ENCODE measurements at regions not wholly inside any gene's neighbourhood (a gene's known extent, or its start where the extent isn't known, plus 50 kb on each side); places are given as distances from the start of the nearest gene placed in this dataset.

DNA sequence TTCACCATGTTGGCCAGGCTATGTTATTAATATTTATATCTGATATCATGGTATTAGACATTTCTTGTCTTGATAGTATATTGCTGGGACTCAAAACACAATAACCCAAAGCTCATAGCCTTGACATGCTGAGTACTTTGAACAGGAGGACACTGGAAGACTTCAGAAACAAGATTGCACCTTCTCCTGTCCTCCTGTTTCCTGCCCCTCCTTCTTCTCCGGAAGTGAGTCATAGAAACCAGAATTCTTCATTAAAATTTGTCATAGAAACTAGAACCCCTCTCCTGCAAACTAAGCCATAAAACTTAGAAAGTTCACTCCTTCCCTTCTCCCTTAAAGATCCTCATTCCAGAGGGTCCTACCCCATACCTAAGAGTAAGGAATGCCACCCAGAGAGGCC is 400.2 kb downstream of the SLITRK5 start:
- DNase-seq (ENCODE audit: extremely low read depth in 1 of 2, low read depth in 1 of 2) = no peak

DNA sequence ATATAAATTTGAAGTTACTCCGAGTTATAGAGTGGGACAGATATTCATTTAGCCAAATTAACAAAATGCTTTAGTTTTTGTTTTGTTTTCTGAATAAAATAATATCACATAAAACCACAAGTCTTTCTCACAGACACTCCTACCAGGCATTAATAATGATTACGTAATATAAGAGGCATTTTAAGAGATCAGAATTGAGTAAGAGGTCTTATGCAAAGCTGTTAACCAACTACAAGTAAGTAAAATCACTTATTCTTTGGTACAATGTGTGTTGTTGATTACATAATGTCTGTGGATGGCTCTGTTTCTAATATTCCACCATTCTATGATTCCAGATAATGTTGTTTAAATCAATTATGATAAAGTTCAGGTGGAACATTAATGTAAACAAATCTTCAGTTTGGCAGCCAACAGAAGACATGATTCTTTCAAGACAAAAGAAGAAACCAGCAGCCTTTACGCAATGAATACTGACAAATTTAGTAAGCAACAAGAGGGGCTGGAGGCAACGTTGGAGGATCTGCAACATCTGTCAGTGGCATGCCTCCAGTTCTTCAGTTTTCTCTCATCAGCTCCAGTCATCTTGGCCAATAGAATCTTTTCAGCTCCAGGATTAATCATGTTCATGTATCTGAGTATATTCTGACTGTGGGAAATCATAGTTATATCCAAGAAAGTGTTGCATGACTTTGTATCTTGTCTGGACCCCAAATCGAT is 403.8 kb downstream of the SLITRK5 start:
- no peak for DNase-seq (ENCODE audit: extremely low read depth in 1 of 2, low read depth in 1 of 2)

DNA sequence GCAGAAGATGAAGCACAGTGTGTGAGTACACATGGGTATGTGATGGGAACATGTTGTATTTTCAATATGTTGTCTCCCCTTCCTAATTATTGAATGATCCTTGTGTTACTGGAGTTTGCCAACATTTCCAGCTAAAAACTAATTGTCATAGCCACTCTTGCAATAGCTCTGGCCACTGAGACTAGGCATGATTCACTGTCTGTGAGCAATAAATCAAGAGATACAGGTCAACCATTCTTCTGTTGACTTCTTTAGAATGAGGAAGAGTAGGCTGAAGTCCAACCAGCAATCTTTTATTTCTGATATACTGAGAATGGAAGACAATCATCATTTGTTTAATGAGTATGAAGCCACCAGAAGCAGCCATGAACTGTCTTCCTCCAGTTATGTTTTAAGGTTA is 413.9 kb downstream of the SLITRK5 start:
- DNase-seq (ENCODE audit: extremely low read depth in 1 of 2, low read depth in 1 of 2) = no peak

DNA sequence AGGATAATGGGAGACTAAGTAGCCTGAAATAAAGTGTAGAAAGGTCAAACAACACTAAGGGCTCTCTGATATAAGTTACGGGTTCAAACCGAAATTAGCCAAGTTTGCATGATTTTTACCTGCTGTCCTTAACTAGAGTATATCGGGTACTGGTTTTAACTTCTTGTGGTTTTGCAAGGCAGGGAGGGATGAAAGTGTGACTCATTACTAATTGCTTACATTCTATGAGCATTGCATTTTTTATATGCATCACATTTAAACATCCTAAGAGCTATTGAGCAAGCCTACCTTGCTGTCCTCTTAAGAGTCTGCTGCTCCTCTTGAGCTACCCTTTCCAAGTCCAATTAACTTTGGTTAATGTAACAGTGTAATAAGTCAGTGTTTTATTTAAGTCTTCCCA is 415.4 kb downstream of the SLITRK5 start:
- DNase-seq (ENCODE audit: extremely low read depth in 1 of 2, low read depth in 1 of 2) = no peak

DNA sequence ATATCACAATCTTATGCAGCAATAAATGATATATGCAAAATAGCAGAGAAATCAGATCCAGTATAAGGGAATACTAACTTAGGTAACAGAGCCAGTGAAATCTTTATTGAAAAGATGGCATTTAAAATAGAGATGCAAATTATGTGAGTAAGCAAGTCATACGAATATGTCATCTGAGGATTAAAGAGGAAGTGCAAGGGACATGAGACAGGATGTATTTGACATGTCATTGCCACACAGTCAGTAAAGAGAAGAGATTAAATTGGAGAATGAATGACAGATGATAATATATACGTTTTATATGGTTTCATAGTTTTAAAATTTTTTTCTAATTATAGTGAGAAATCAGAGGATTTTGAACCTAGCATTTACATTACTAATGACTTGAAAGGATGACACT is 426.4 kb downstream of the SLITRK5 start:
- DNase-seq (ENCODE audit: extremely low read depth in 1 of 2, low read depth in 1 of 2) = no peak

DNA sequence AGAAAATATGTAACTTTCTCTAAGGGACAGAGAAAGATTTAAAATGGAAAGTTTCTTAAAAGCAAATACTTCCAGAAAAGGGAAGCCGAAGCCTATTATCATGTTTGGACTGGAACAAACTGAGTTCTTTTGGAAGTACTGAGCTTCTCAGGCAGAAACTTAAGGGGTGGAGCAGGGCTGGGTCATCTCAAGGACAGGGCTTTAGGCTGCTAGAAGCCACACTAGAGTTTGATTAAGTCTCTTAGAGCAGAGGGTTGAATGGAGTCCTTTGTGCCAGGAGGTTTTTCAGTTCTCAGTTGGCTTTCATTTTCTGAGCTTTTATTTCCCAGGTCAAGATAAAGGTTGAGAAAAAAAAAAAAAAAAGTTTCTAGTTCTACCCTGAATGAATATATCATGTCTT is 432.7 kb downstream of the SLITRK5 start:
- no peak for DNase-seq (ENCODE audit: extremely low read depth in 1 of 2, low read depth in 1 of 2)

DNA sequence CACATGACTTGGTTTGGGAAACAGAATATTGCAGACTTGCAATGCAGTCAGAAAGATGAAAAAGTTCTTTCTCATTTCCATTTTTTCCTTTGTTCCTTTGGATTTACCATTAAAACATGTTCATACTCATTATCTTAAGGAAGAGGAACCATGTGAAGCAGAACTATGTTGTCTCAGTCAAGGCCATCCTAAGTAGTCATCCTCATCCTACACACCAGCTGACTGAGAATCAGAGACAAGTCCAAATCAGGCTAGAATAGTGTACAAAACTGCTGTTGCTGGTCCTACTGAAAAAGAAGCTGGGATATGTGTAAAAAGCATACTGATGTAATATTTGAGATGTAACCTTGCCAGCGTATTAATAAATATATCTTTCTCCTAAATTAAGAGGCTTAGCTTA is 433.4 kb downstream of the SLITRK5 start:
- DNase-seq (ENCODE audit: extremely low read depth in 1 of 2, low read depth in 1 of 2) = no peak

DNA sequence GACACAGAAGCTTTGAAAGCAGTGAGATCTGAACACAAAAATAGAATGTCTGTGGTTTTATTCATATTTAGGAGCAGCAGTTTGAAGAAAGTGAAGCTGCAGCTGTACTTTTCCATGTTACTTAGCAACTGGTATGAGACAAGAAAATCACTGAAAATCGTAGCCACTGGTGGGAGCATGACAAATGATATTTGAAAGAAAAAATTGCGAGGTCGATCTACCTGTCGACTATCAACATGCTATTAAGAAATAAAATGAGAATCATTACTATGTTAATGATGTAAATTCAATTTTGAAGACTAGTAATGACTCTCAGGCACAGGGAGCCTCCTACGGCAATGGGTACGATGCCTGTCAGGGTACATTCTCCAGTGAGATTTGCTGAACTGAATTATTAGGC is 436.4 kb downstream of the SLITRK5 start:
- no peak for DNase-seq (ENCODE audit: extremely low read depth in 1 of 2, low read depth in 1 of 2)

DNA sequence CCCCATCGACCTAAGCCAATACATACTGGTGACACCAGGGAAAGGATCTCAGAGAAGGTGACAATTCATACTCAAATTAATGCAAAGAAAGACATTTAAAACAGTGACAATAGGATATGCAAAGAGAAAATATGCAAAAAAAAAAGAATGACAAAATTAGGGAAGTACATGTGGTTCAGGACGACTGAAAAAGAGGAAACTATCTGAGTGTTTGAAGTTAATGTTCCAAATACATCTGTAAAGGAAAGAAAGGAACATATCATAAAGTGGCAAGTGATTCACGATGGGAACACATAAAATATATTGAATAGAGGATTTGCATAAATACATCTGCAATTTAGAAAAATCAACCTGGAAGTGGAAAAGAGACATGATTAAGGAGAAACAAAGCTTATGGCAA is 441.4 kb downstream of the SLITRK5 start:
- DNase-seq (ENCODE audit: extremely low read depth in 1 of 2, low read depth in 1 of 2) = no peak

DNA sequence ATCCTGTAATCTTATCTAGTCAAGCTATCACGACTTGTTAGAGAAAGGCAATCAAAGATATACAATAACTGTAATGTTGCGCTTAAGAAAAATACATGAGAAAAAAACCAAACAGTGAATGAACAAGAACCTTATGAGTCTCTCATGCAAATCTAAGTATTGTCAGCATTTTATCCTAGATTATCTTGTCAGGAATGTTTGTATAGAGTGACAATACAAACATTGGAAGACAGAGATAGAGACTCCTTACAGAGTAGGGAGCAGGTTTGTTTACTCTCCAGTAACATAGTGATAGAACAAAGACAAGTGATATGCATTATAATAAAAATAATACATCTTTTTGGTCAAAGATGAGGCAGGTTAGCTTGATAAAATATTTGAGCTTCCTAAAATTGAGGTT is 444.8 kb downstream of the SLITRK5 start:
- no peak for DNase-seq (ENCODE audit: extremely low read depth in 1 of 2, low read depth in 1 of 2)

DNA sequence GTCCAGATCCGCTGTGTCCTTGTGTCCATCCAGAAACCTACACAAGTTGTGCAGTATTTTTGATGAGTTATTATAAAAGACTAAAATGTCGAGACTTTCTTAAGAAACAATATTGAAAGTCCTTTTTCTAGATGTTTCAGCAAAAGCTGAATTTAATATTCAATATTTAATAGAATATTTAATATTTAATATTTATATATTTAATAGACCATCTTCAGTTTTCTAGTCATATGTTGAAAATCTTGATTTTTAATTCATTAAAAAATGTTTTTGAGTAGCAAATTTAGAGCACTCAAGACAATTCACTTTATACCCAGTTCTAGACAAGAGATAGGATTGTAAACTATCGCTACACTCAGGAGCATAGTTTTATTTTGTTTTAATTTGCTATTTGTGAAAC is 447.8 kb downstream of the SLITRK5 start:
- no peak for DNase-seq (ENCODE audit: extremely low read depth in 1 of 2, low read depth in 1 of 2)

DNA sequence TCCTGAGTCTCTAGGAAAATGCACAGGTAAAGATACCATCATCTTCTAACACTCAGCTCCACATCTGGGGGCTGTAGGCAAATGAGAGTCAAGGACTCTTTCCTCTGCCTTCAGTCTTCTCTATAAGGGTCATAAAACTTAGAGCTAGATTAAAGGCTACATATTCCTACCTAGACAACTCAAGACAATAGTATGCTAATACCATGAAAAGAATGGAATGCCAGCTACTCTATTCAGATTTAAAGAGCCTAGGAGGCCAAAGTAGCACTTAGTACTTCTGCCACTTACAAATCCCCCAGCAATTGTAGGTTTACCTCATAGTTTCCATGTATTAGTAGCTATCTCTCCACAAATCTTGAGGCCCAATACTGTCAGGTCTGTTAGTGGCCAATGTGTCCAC is 453.0 kb downstream of the SLITRK5 start:
- DNase-seq (ENCODE audit: extremely low read depth in 1 of 2, low read depth in 1 of 2) = no peak

DNA sequence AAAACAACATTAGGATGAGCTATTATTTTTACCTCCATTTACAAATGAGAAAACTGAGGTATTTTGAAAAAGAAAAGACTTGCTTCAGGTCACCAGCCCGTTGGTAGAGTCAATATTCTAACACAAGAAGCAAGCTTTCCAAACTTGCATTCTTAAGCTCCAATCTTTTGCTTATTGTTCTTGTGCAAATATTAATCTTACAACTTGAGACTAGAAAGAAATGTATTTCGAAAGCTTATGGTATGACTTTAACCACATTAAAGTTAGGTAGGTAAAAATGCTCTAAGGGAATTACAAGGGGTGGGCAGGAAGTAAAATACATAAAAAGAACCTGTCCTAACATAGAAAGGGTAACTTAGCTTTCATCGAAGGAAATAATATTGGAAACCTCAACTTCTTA is 453.9 kb downstream of the SLITRK5 start:
- DNase-seq (ENCODE audit: extremely low read depth in 1 of 2, low read depth in 1 of 2) = no peak

DNA sequence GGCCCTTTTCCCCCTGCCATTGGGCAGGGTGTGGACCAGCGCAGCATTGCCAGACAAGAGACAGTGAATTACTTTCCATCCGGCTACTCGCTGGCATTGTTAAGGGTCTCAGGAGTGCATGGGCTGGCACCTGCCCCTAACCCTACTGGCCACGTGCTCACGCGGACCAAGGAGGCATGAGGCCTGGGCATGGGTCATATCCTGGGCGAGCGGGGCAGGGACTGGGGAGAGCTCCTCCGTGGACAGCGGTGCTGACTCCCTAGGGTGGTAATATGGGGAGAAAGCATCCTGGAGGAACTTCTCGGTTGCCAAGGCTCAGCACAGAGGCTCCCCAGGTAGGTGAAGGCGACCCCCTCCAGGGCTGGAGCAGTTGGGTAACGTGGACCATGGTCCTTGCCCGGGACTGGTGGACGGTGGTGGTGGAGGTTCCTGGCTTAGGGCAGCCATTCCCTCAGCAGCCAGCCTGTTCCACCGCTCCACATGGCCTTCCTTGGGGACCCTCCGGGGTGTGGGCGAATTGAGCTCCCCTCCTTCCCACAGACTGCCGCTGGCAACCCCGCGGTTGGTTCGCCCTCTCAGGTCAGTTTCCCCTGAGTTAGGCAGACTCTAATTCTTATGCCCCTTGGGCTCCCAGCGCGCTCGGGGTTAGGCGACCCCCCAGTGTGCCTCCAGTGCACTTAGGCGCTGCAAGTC is 465.1 kb downstream of the SLITRK5 start:
- DNase-seq (ENCODE audit: extremely low read depth in 1 of 2, low read depth in 1 of 2) = no peak

DNA sequence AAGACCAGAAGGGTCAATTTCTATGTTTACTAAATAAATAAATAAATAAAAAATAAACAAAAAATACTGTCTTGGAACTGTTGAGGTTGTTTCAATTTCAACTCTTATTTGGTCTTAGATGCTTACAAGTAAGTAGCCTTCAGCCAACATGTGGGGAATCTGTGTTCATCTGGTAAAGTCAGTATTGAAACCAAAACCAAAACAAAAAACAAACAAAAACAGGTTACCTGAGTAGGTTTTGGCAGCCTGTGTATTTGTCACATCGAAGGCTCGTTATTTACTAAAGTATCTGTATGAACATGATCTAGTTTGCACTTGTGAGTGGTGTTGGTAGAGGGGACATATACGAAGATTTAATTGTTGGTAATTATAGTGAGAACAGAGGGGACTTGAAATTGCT is 471.5 kb downstream of the SLITRK5 start:
- no peak for DNase-seq (ENCODE audit: extremely low read depth in 1 of 2, low read depth in 1 of 2)

DNA sequence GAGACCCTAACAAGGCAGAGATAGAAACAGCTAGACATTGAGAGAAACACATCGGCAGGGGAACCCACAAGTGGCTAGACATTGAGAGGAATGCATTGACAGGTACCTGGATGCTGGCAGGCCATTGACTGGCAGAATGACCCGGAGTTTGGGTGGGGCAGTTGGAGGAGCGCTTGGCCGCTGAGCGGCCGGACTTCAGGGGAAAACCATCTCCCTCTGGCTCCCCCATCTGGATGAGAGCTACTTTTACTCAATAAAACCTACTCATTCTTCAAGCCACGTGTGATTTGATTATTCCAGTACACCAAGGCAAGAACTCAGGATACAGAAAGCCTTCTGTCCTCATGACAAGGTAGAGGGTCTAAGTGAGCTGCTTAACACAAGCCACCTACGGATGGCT is 473.4 kb downstream of the SLITRK5 start:
- DNase-seq (ENCODE audit: extremely low read depth in 1 of 2, low read depth in 1 of 2) = no peak

DNA sequence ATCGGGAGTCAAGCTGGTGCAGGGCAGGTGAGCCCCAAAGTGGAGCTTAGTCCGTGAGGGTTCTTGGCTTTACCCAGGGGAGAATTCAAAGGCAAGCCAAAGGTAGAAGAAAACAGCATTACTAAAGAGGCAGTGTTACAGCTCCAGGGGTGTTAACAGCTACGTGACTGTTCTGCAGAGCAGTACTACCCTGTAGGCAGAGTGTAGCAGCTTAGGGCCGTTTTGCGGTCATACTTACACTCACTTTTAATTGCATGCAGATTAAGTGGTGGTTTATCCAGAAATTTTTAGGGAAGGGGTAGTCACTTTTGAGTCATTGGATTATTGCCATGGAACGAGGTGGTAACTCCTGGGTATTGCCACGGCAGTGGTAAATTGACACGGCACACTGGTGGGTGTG is 482.2 kb downstream of the SLITRK5 start:
- DNase-seq (ENCODE audit: extremely low read depth in 1 of 2, low read depth in 1 of 2) = no peak

DNA sequence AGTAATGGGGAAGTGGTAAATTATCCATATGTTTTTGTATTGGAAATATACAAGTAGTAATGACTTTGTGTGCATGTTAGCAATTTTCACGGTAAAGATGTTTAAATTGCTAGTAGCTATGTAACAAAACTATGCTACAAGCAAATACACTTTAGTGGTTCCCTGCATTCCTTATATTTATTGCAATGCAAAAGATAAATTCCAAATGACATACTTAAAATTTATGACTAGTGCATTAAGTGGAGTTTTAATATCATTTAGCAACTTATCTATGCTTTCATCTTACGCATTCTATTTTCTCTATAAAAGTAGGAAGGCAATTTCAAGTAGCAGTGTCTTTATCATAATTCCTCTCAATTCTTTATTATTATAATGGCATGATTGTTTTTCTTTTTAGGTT is 482.8 kb downstream of the SLITRK5 start:
- no peak for DNase-seq (ENCODE audit: extremely low read depth in 1 of 2, low read depth in 1 of 2)

DNA sequence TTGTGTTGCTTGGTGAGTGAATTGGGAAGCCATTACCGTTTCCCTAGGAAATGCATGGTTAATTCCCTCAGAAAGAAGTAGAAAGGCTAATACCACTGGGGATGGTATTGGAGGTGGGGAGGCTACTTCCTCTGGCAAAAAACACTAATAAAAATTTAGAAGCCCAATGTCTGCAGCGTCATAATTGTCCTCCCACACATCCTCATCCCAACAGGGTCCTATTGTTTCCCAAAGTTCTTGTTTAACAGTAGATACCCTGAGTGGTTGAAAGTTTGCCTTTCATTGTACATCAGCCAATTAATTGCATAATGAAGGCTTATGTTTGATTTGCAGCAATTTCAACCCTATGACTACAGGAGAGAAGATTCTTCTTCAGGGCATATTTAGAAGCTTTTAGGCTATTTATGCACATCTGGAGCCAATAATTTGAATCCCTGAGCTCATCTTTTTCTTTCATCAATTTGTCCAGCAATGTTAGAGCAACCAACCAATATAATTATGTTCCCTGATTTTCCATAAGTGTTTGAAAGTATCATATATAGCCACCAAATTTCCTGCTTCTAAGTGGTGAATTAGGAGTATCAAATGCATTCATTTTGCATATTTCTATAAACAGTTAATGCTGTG is 491.0 kb downstream of the SLITRK5 start:
- no peak for DNase-seq (ENCODE audit: extremely low read depth in 1 of 2, low read depth in 1 of 2)

DNA sequence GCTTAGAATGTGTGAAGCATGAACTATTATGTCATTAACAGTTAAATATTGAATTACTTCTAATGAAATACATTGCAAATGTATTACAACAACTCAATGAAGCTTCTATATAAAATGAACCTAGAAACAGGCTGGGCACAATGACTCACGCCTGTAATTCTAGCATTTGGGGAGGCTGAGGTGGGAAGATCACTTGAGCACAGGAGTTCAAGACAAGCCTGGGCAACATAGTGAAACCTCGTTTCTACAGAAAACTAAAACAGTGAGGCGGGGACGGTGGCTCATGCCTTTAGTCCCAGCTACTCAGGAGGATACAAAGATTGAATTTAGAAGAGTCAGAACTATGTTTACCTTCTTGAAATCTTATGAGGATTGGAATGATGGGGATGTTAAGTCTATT is 505.1 kb downstream of the SLITRK5 start:
- no peak for DNase-seq (ENCODE audit: extremely low read depth in 1 of 2, low read depth in 1 of 2)

DNA sequence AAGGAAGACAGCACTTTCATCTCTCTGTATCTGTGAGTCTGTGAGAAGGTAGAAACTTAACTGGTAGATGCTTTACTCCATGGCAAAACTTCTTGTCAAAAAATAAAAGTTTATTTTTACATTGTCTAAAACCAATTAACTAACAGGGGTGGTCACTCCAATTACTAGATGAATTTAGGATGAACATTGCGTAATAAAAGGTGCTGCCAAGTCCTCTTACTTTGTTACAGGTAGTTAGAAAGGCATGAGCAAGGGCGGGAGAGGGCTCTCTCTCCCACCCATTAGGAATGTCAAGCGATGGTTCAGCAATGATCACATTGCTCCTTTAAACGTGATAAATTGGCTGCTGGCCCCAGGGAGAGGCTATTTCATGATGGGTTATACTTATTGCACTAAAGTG is 512.3 kb downstream of the SLITRK5 start:
- DNase-seq (ENCODE audit: extremely low read depth in 1 of 2, low read depth in 1 of 2) = no peak

DNA sequence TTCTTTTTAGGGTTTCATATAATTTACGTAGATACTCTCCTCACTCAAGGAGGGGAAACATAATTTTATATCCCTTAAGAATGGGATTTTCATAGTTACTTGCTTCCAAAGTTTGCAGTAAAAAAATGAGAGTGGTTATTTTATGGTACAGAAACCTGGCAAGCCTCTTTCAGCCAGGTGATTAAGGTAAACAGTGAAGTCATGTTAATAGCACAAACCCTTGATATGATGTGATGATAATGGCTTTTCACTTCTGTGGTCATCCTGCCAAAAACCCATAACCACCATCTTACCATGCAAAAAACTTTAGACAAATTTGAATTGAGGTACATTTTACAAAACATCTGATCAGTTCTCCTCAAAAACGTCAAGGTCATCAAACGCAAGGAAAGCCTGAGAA is 517.8 kb downstream of the SLITRK5 start:
- no peak for DNase-seq (ENCODE audit: extremely low read depth in 1 of 2, low read depth in 1 of 2)
